Vagina (tissue), 2 donors: ENCODE measurements at regions not wholly inside any gene's neighbourhood (a gene's known extent, or its start where the extent isn't known, plus 50 kb on each side); places are given as distances from the start of the nearest gene placed in this dataset.

Experiments
- DNase-seq, 2 donors: peaks; one replicate each; pipeline ENCODE4 v3.0.0-alpha.2; 2017; ENCODE audit errors: extremely low spot score in 2 of 2
- H3K27ac ChIP-seq: fragments of 200-600 bp; sonication (generic); one replicate; pipeline ENCODE4 v1.5.1; 2019
- H3K27me3 ChIP-seq: fragments of 200-600 bp; sonication (generic); one replicate; pipeline ENCODE4 v1.5.1; 2019
- H3K36me3 ChIP-seq, 2 donors: fragments of 200-600 bp; sonication (generic); one replicate each; pipeline ENCODE4 v1.5.1; 2017 to 2019
- H3K4me1 ChIP-seq: fragments of 200-600 bp; sonication (generic); one replicate; pipeline ENCODE4 v1.5.1; 2019
- H3K4me3 ChIP-seq, 2 donors: fragments of 200-600 bp; sonication (generic); 1 replicate in 1 of 2; 2 replicates in 1 of 2; pipeline ENCODE4 v1.5.1; 2016 to 2019
- H3K9me3 ChIP-seq: fragments of 200-600 bp; sonication (generic); one replicate; pipeline ENCODE4 v1.5.1; 2019
- CTCF ChIP-seq, 3 experiments: fragments of 450-650 bp in 2 of 3; fragments of 200-600 bp in 1 of 3; sonication (generic) in 1 of 3; IDR thresholded peaks; one replicate each; pipeline ENCODE4 v1.5.1; 2017 to 2019; ENCODE audit warnings: antibody characterized with exemption in 3 of 3, mild to moderate bottlenecking in 2 of 3, moderate library complexity in 2 of 3
- POLR2A ChIP-seq, 2 donors: fragments of 450-650 bp; IDR thresholded peaks; one replicate each; pipeline ENCODE4 v1.6.1; 2017; ENCODE audit warnings: antibody characterized with exemption in 2 of 2, mild to moderate bottlenecking in 2 of 2, moderate library complexity in 2 of 2
- POLR2AphosphoS5 ChIP-seq, 2 donors: sonication (generic); formaldehyde crosslinking; IDR thresholded peaks; one replicate each; pipeline ENCODE4 v1.9.0; 2017; ENCODE audit warnings: antibody characterized with exemption in 2 of 2, mild to moderate bottlenecking in 2 of 2, low read depth in 1 of 2; ENCODE audit not compliant: insufficient read depth in 1 of 2
- intact Hi-C: fragments of 100-400 bp; cut with DNase I; formaldehyde crosslinking; loops from one replicate; pipeline ENCODE4 v1.15.1; 2023

- TF ChIP-seq POLR2A (IDR thresholded peaks at IDR 0.05): no peak
- TF ChIP-seq POLR2AphosphoS5 (IDR thresholded peaks at IDR 0.05; ENCODE audit: insufficient read depth in 1 of 2, low read depth in 1 of 2): no peak
- no peak for TF ChIP-seq CTCF (IDR thresholded peaks at IDR 0.05)
- Histone ChIP-seq H3K27me3 (no peaks in the 10 kb centered on the region), H3K4me3 (no peak overlapping the region), H3K4me1 (peaks cover 9% of the 10 kb centered on the region), H3K36me3 (no peaks in the 10 kb centered on the region), H3K9me3 (no peaks in the 10 kb centered on the region), H3K27ac (peak overlapping the region; percentile 55)
- no peak for DNase-seq
- intact Hi-C loops: no loop called here
These were observed 50.4 kb upstream of the PRSS23 start for GRCh38 chr11:86749821-86750401.

DNA sequence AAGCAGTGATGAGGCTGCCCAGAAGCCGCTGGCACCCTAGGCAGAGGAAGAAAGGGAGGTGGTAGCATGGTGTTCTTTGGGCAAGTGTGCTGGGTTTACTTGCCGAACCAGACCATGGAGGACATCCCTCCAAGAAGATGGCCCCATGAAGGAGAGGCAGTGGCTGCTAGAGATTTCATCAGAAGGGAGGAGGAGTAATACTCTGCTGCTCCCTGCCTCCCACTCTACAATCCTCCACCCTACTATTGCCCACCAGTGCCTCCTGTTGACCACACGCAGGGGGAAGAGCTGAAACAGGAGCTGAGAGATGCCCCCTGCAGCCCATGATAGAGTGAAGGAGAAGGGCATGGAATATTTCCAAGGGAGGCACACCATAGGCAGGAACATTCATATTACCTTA lies 51.0 kb upstream of the PRSS23 start:
- H3K36me3 ChIP-seq: no peaks in the 10 kb centered on the region
- no peak for DNase-seq
- H3K4me3 ChIP-seq: no peak overlapping the region
- no peaks in the 10 kb centered on the region for H3K27me3 ChIP-seq
- intact Hi-C loops: no loop called here
- H3K4me1 ChIP-seq: peaks cover 9% of the 10 kb centered on the region
- no peak for TF ChIP-seq POLR2AphosphoS5 (IDR thresholded peaks at IDR 0.05; ENCODE audit: insufficient read depth in 1 of 2, low read depth in 1 of 2)
- no peak for TF ChIP-seq POLR2A (IDR thresholded peaks at IDR 0.05)
- no peak for TF ChIP-seq CTCF (IDR thresholded peaks at IDR 0.05)
- peak overlapping the region; percentile 55 for H3K27ac ChIP-seq
- no peaks in the 10 kb centered on the region for H3K9me3 ChIP-seq

GRCh38 chr11:86748296-86748695 lies 52.0 kb upstream of the PRSS23 start:
- no peak for DNase-seq
- peak overlapping the region; percentile 55 for H3K27ac ChIP-seq
- intact Hi-C loops: no loop called here

GRCh38 chr11:86747801-86748200 lies 52.5 kb upstream of the PRSS23 start:
- Histone ChIP-seq H3K27ac (peak overlapping the region; percentile 55), H3K4me3 (no peak overlapping the region), H3K36me3 (no peaks in the 10 kb centered on the region), H3K9me3 (no peaks in the 10 kb centered on the region), H3K27me3 (no peaks in the 10 kb centered on the region), H3K4me1 (peaks cover 20% of the 10 kb centered on the region)
- intact Hi-C loops: no loop called here
- DNase-seq: no peak
- TF ChIP-seq POLR2AphosphoS5 (IDR thresholded peaks at IDR 0.05; ENCODE audit: insufficient read depth in 1 of 2, low read depth in 1 of 2): no peak
- TF ChIP-seq CTCF (IDR thresholded peaks at IDR 0.05): no peak
- TF ChIP-seq POLR2A (IDR thresholded peaks at IDR 0.05): no peak

More at GRCh38 chr11:86748296-86748695, 52.0 kb upstream of the PRSS23 start:
- peaks cover 15% of the 10 kb centered on the region for H3K4me1 ChIP-seq
- TF ChIP-seq POLR2A (IDR thresholded peaks at IDR 0.05): no peak
- no peak overlapping the region for H3K4me3 ChIP-seq
- no peaks in the 10 kb centered on the region for H3K9me3 ChIP-seq
- H3K27me3 ChIP-seq: no peaks in the 10 kb centered on the region
- no peaks in the 10 kb centered on the region for H3K36me3 ChIP-seq

- no peaks in the 10 kb centered on the region for H3K27me3 ChIP-seq
- no peak overlapping the region for H3K4me3 ChIP-seq
- no peaks in the 10 kb centered on the region for H3K36me3 ChIP-seq
- TF ChIP-seq CTCF (IDR thresholded peaks at IDR 0.05): no peak
- no peak for TF ChIP-seq POLR2AphosphoS5 (IDR thresholded peaks at IDR 0.05; ENCODE audit: insufficient read depth in 1 of 2, low read depth in 1 of 2)
- TF ChIP-seq POLR2A (IDR thresholded peaks at IDR 0.05): no peak
- H3K27ac ChIP-seq: no peak overlapping the region
- H3K4me1 ChIP-seq: peaks cover 33% of the 10 kb centered on the region
- intact Hi-C loops: no loop called here
- no peaks in the 10 kb centered on the region for H3K9me3 ChIP-seq
- no peak for DNase-seq
These were observed 53.8 kb upstream of the PRSS23 start for GRCh38 chr11:86746514-86746913.
